ENCODE measurements at regions not wholly inside any gene's neighbourhood (a gene's known extent, or its start where the extent isn't known, plus 50 kb on each side); places are given as distances from the start of the nearest gene placed in this dataset.

DNA sequence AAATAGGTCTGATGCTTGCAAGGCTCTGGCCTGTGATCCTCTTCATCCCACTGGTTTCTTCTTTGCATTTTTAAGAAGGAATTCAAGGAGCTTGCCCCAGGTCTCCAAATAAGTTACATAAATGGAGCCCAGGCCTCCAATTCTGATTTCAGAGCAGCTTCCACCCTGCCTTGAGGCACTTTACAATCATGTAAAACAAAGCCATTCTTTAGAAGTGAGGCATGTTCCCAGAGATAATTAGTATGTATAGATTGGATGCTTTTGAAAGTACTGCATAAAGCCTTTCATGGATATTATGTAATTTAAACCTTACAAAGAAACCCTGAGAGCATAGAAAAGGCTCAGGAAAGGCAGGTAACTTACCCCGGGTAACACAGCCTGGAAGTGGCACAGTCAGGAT lies 466.5 kb downstream of the MIAT start:
- DNase-seq (ENCODE audit: low read depth) = no peak

GRCh38 chr22:27124351-27124966 lies 467.1 kb downstream of the MIAT start:
- DNase-seq (ENCODE audit: low read depth) = no peak

DNA sequence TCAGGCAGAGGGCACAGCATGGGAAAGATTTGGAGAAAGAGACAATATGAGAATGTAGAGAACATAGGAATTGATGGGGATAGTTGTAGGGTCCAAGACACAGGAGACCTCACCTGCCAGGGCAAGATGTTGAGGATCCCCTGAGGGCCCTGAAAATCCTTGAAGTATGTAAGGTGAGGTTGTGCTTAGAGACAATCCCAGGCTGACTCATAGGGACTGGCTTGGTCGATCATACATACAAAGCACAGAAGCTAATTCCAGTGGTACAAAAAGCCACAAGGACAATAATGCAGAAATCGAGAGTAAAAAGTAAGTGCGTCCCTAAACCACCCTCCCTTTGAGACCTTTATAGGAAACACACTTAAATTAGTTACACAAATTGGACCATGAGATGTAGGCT lies 468.2 kb downstream of the MIAT start:
- no peak for DNase-seq (ENCODE audit: low read depth)

DNA sequence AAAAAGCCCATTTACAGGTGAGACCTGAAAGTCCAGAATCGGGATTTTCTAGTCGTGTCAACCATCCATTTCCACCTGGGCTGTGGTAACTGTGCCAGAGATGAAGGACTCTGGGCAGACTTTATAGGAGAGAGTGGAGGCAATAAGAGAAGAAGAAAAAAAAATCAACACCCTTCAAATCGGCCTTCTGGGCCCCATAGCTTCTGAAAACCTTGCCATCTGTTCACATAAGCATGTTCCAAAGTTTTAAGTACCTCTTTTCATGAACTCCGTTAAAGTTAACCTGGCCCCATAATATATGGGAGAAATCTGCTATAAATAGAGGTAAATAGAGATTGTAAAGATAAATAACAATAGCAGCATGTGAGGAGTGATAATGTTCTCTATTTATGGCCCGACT lies 470.5 kb downstream of the MIAT start:
- no peak for DNase-seq (ENCODE audit: low read depth)

DNA sequence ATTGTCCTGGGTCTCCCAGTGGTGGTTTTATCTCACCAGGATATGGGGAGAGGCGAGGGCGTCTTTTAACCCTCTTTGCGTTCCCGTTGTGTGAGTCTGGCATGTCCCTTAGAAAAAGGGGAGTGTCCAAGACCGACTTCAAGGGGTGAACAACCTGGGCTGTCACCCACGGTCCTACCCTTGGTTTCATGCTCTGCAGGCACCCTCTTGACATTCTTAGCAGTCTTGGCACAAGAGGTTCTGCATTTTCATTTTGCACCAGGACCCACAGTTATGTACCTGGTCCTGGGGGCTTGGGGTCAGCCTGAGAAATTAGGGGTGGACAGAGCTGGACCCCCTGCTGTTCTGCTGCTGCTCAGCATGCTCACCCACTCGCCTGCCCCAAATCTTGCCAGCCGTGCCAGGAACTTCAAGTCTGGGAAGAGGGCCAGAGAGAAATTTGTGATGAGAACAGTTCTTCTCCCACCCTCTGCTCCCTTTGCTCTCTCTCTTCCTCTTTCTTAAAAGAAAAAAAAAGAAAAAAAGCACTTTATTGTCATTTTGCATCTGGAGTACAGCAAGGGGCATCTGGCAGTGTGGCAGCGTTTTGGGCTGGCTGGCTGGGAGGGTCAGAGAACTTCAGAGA lies 471.2 kb downstream of the MIAT start:
- no peak for DNase-seq (ENCODE audit: low read depth)

GRCh38 chr22:27129266-27129665 lies 471.9 kb downstream of the MIAT start:
- DNase-seq (ENCODE audit: low read depth) = no peak

- no peak for DNase-seq (ENCODE audit: low read depth)
Observed at GRCh38 chr22:27130906-27131305, 473.5 kb downstream of the MIAT start.

DNA sequence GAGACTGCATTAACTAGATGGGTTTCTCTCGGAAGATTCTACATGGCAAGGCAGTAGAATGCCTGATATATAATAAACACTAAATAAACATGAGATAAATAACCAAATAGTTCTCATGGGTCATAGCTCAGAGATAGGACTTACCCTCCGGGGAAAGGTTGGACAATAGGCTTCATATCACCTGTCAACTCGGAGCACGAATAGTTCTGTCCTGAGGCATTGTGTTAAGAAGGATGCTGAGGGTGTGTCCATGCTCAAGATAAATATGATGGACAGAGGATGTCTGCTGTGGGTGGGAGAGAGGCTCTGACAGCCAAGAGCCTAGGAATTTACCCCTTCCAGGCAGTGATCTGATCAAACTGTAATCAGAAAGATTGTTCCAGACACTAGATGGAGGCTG lies 474.0 kb downstream of the MIAT start:
- no peak for DNase-seq (ENCODE audit: low read depth)

- no peak for DNase-seq (ENCODE audit: low read depth)
Observed at GRCh38 chr22:27132400-27132799, 475.0 kb downstream of the MIAT start.

DNA sequence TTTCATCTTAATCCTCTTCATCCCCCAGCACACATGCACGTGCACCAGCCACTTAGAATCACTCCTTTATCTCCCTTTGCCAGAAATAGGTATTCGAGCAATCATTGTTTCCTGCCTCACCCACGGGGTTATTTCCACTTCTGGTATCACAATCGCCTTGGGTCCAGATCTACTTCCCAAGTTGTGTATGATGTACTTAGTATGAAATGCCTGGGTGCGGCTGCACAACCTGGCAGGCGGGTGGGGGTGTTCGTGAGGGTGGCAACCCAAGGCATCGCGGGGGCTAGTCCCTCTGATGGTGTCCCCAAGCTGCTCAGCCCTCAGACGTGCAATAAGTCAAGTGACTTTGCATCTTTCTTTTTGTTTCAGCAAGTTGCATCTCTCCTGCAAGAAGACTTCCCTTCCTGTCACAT lies 475.6 kb downstream of the MIAT start:
- no peak for DNase-seq (ENCODE audit: low read depth)

DNA sequence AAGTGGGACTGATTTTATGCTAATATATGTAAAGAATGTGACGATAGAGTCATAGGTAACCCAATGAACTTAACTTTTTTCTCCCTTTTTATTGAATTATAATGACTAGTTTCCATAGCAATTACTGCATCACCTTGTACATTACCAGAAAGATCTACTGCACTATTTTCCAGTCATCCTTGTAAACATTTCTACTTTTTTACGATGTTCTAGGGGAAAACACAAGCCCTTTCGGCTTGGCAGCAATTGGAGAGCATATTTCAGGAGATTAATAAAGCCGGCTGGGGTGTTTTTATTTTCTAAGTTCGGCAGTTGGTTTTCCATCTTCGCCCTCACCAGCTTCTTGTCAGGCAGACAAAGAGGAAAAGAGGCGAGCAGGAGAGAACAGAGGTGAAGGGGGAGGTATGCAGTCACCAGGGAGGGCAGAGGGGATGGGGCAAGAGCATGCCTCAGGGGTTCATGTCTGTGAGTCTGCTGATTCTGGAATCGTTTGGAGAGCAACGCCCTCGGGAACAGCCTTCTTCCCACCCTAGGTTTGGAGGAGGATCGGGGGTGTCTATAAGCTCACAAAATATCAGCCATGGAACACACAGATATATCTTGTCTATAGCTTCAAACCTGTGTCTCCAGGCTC lies 476.4 kb downstream of the MIAT start:
- no peak for DNase-seq (ENCODE audit: low read depth)

DNA sequence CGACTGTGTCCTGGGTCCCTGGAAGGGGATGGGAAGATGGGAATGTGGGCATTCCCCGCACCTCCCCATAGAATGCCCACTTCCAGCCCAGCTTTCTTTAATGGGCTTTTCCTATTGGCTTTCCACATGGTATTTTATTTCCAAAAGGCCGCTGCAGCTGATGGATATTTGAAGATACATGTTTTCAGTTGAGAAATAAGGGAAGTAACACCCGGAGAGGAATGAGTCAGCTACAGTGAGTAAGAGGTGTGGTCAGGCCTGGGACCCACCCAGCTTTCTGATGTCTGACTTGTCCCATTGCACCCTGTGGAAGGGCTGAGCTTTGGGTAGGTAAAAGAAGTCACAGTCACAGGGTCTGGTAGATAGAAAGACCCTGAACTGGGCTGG lies 476.9 kb downstream of the MIAT start:
- DNase-seq (ENCODE audit: low read depth) = peak; percentile 4

DNA sequence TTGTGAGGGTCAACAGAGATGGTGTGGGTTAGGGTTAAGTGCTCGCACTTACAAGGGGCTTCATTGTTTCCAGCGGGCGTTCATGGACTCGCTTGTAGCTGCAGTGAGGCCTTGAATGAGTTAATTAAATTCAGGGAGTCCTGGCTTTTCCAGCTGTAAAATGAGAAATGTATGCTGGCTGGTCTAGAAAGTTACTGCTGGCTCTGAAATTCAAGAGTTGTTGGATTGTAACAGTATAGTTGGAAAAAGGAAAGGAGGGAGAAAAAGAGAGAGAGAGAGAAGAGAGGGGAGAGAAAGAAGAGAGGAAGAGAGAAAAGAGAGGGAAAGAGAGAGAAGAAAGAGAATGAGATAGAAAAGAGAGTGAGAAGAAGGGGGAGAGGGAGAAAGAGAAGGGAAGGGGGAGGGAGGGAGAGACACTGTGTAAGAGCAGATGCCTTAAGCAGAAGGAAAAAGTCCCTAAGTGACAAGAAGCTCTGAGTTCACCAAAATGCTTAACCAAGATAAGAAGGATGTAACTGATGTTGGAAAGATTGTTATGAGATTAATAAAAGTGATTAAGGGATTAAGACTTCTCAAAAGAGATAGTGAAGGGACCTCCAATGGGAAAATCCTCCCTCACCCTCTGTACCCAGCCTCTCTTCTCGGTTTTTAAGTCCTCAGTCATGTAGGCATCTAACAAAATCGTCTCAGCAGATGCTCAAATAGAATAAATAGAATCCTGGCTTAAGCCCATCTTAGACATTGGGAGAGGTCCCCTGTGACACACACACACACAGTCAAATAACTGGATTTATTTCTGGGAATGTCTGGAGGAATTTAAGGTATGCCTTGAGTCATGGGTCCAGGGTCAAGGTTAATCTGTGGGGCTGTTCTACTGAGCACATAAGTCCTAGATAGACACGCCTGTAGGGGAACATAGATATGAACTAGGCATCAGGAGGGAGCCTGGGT lies 477.9 kb downstream of the MIAT start:
- DNase-seq (ENCODE audit: low read depth) = no peak

GRCh38 chr22:27136596-27136995 lies 479.2 kb downstream of the MIAT start:
- no peak for DNase-seq (ENCODE audit: low read depth)

- DNase-seq (ENCODE audit: low read depth) = no peak
Observed at GRCh38 chr22:27137871-27138337, 480.5 kb downstream of the MIAT start.

- DNase-seq (ENCODE audit: low read depth) = no peak
Observed at GRCh38 chr22:27138471-27138870, 481.1 kb downstream of the MIAT start.

GRCh38 chr22:27139935-27140511 lies 482.6 kb downstream of the MIAT start:
- DNase-seq (ENCODE audit: low read depth) = no peak

- no peak for DNase-seq (ENCODE audit: low read depth)
Observed at GRCh38 chr22:27142286-27142685, 484.9 kb downstream of the MIAT start.

DNA sequence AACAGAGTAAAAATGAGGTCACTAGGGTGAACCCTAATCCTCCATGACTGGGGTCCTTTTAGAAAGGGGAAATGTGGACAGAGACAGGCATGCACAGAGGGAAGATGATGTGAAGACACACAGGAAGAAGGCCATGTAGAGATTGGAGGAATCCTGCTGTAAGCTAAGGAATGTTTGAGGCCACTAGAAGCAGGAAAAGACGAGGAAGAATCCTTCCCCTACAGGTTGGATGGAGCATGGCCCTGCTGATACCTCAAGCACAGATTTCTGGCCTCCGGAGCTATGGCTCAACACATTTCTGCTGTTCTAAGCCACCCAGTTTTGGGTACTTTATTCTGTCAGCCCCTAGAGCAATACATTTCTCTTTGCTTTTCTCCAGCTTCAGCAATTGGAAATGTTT lies 486.9 kb downstream of the MIAT start:
- no peak for DNase-seq (ENCODE audit: low read depth)

- no peak for DNase-seq (ENCODE audit: low read depth)
Observed at GRCh38 chr22:27146866-27147633, 489.7 kb downstream of the MIAT start.

DNA sequence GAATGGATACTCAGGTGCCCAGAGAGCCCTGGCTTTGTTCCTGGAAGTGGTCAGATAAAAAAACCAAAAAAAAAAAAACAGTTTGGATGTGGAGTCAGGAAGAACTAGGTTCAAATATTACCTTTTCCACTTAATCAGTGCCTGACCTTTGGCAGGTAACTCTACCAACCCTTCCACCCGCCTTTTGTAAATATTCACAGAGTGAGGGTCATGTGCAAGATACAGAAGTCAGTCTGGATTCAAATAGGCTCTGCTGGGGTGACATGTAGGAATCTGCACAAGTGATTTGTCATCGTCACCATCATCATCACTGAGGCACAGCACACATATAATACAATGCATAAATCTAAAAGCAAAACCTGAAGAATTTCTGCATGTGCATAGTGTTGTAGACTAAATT lies 490.7 kb downstream of the MIAT start:
- no peak for DNase-seq (ENCODE audit: low read depth)

Measured in stimulated activated CD8-positive, alpha-beta memory T cell treated with anti-CD3 and anti-CD28 coated beads, Interleukin-4, amount 100 ng/mL, for 24 hours (primary cell).